Uterus (tissue), 3 donors: ENCODE measurements at regions not wholly inside any gene's neighbourhood (a gene's known extent, or its start where the extent isn't known, plus 50 kb on each side); places are given as distances from the start of the nearest gene placed in this dataset.

Source experiments
- DNase-seq, 2 donors: peaks; one replicate each; pipeline ENCODE4 v3.0.0-alpha.2; 2019 to 2020
- H3K27ac ChIP-seq, 2 donors: fragments of 200-600 bp; sonication (generic); 1 replicate in 1 of 2; 2 replicates in 1 of 2; pipeline ENCODE4 v1.5.1; 2016 to 2018
- H3K27me3 ChIP-seq, 2 donors: fragments of 200-600 bp; sonication (generic); one replicate each; pipeline ENCODE4 v1.5.1; 2018 to 2019; ENCODE audit warnings: control low read depth in 1 of 2
- H3K36me3 ChIP-seq, 2 donors: fragments of 200-600 bp; sonication (generic); one replicate each; pipeline ENCODE4 v1.5.1; 2019; ENCODE audit warnings: control low read depth in 1 of 2
- H3K4me1 ChIP-seq, 2 donors: fragments of 200-600 bp; sonication (generic); one replicate each; pipeline ENCODE4 v1.5.1; 2018 to 2019; ENCODE audit warnings: control low read depth in 1 of 2
- H3K4me3 ChIP-seq, 2 donors: fragments of 200-600 bp; sonication (generic); 1 replicate in 1 of 2; 2 replicates in 1 of 2; pipeline ENCODE4 v1.5.1; 2018 to 2019; ENCODE audit warnings: mild to moderate bottlenecking in 1 of 2
- H3K9me3 ChIP-seq, 2 donors: fragments of 200-600 bp; sonication (generic); one replicate each; pipeline ENCODE4 v1.5.1; 2019; ENCODE audit warnings: control low read depth in 1 of 2
- POLR2A ChIP-seq, 2 donors: fragments of 450-650 bp; IDR thresholded peaks; one replicate each; pipeline ENCODE4 v1.6.1; 2016; ENCODE audit warnings: antibody characterized with exemption in 2 of 2, mild to moderate bottlenecking in 1 of 2, moderate library complexity in 1 of 2
- intact Hi-C: fragments of 100-400 bp; cut with DNase I; formaldehyde crosslinking; loops from one replicate; pipeline ENCODE4 v1.15.1; 2023; ENCODE audit warnings: low total_unique reads
- TF ChIP-seq, protein P1 (sequence below), 4 experiments: fragments of 200-600 bp in 2 of 4; fragments of 450-650 bp in 2 of 4; sonication (generic) in 2 of 4; IDR thresholded peaks; one replicate each; pipeline ENCODE4 v1.5.1; 2016 to 2019; ENCODE audit warnings: antibody characterized with exemption in 4 of 4, mild to moderate bottlenecking in 2 of 4, moderate library complexity in 1 of 4
- donor health status: DM: yes; HTN: yes; CAD: no.

DNA sequence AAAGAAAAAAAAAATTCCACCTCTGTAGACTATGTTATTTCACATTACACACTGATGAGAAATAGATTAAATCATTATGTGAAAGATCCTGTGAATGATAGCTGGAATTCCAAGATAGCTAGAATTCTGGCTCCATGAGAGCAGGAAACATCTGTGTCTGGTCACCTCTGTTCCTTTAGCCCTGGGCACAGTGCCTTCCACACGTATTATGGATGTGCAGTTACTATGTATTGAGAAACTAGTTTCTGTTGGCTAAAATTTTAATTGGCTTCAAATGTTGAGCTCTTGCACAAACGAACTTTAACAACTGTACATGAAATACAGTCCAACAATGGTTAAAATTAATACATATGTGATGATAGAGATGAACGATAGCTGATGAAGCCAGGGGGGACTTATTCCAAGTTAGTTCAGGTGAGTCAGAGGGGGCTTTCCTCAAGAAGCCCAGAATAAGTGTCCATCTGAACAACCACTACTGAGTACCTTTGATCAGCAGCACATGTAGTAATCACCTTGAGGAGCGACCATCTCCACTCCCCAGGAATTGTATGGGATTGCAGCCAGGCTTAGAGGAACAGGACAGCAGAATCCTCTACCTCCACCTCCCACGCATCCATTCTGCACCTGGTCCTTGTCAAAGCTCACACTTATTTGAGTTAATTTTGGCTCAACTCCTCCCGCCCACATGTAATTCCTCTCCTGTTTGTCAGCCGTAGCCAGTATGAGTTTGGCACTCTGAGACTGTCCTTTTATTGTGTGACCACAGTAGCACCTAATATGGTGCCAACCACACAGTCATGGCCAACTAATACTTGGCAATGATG is 68.6 kb downstream of the NABP1 start:
- no peaks in the 10 kb centered on the region for H3K9me3 ChIP-seq
- TF ChIP-seq POLR2A (IDR thresholded peaks at IDR 0.05), result no peak
- TF ChIP-seq, protein P1, sequence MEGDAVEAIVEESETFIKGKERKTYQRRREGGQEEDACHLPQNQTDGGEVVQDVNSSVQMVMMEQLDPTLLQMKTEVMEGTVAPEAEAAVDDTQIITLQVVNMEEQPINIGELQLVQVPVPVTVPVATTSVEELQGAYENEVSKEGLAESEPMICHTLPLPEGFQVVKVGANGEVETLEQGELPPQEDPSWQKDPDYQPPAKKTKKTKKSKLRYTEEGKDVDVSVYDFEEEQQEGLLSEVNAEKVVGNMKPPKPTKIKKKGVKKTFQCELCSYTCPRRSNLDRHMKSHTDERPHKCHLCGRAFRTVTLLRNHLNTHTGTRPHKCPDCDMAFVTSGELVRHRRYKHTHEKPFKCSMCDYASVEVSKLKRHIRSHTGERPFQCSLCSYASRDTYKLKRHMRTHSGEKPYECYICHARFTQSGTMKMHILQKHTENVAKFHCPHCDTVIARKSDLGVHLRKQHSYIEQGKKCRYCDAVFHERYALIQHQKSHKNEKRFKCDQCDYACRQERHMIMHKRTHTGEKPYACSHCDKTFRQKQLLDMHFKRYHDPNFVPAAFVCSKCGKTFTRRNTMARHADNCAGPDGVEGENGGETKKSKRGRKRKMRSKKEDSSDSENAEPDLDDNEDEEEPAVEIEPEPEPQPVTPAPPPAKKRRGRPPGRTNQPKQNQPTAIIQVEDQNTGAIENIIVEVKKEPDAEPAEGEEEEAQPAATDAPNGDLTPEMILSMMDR (IDR thresholded peaks at IDR 0.05), result no peak
- no peak overlapping the region for H3K4me3 ChIP-seq
- no peaks in the 10 kb centered on the region for H3K36me3 ChIP-seq
- DNase-seq, result peak in 1 of 2 donors; percentile 26
- intact Hi-C loops, result no loop called here
- H3K4me1 ChIP-seq, result no peaks in the 10 kb centered on the region
- no peaks in the 10 kb centered on the region for H3K27me3 ChIP-seq
- no peak overlapping the region for H3K27ac ChIP-seq

DNA sequence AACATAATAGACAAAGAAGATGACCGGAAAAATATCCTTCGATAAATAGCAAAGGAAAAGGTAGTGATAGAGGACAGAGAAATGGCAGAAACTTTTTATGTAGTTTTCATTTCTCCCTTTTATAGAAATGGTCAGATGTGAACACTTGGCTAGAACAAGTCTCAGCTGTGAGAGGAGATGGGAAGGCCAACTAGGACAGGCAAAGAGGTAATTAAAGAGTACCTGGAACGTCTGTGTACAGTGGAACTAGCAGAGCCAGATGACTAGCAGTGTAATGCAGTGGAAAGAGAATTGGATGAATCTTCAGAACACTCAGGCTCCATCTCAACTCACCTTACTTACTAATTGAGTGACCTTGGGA is 69.2 kb downstream of the NABP1 start:
- no peak overlapping the region for H3K27ac ChIP-seq
- H3K36me3 ChIP-seq, result no peaks in the 10 kb centered on the region
- intact Hi-C loops, result no loop called here
- DNase-seq, result no peak
- H3K27me3 ChIP-seq, result no peaks in the 10 kb centered on the region
- H3K4me1 ChIP-seq, result no peaks in the 10 kb centered on the region
- no peaks in the 10 kb centered on the region for H3K9me3 ChIP-seq
- no peak overlapping the region for H3K4me3 ChIP-seq
- TF ChIP-seq, protein P1 (IDR thresholded peaks at IDR 0.05), result no peak
- TF ChIP-seq POLR2A (IDR thresholded peaks at IDR 0.05), result no peak

DNA sequence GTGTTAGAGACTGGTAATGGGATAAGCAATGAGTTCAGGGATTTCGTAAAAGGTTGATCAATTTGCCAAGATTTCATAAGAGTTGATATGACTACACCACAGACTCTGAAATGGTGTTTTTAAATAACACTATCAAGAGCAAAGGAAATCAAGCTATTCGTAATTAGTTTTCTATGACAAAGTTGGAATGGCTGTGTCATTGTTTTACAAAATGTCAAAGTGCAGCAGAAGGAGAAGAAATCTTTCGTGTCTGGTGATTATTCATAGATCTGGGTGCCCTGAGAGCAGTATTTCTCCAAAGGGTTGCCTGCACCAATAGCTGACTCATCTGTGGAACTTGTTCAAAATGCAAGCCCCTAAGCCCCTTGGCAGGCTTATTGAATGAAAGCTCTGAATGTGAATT is 70.1 kb downstream of the NABP1 start:
- Histone ChIP-seq H3K4me3 (no peak overlapping the region), H3K36me3 (no peaks in the 10 kb centered on the region), H3K27ac (no peak overlapping the region), H3K4me1 (no peaks in the 10 kb centered on the region), H3K9me3 (no peaks in the 10 kb centered on the region), H3K27me3 (no peaks in the 10 kb centered on the region)
- DNase-seq, result no peak
- TF ChIP-seq, protein P1 (IDR thresholded peaks at IDR 0.05), result no peak
- TF ChIP-seq POLR2A (IDR thresholded peaks at IDR 0.05), result no peak
- intact Hi-C loops, result no loop called here

DNA sequence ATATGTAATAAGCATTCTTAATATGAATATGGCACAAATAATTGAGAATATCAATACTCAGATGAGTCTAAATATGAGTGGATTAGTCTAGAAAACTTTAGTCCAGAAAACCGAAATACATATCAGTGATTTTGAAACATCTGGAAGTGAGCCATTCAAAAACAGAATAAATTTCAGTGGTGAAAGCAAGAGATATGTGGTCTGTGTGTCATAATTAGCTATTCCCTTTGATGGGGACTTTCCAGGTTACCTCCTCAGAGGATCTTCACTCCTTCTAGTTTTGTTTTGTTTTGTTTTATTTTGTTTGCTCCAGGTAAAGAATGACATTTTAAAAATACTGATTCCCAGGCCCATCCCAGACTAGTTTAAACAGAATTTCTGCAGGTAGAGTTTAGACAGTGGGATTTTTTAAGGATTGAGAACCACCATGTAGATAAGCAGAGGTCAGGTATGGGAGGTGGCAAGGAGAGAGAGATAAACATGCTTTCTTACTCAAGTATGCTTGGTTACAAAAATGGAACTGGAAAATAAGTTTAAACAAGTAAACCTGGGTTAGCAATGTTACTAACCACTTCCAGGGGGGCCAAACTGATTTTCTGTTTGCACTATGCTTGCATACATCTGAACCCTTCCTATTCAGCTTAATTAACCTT is 70.7 kb downstream of the NABP1 start:
- intact Hi-C loops, result no loop called here
- Histone ChIP-seq H3K4me1 (no peaks in the 10 kb centered on the region), H3K4me3 (no peak overlapping the region), H3K27me3 (no peaks in the 10 kb centered on the region), H3K36me3 (no peaks in the 10 kb centered on the region), H3K27ac (no peak overlapping the region), H3K9me3 (no peaks in the 10 kb centered on the region)
- DNase-seq, result no peak
- TF ChIP-seq, protein P1 (IDR thresholded peaks at IDR 0.05), result no peak
- no peak for TF ChIP-seq POLR2A (IDR thresholded peaks at IDR 0.05)

DNA sequence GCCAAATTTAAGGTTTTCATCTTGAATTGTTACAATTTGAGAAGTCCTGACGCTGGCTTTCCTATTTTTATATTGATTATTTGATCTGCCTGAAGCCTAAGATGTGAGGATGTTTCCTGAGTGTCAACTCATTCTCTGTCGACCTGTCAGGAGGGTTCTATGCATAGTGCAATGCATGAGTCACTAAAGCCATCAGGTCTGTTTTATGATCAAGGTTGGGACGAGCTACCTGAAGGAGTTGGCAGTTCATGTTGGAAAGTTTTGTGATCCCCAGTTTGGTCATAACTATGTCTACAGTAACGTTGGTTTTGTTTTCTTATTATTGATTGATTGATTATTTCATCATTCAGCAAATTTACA is 71.2 kb downstream of the NABP1 start:
- intact Hi-C loops, result no loop called here
- Histone ChIP-seq H3K27ac (no peak overlapping the region), H3K9me3 (no peaks in the 10 kb centered on the region), H3K27me3 (no peaks in the 10 kb centered on the region), H3K36me3 (no peaks in the 10 kb centered on the region), H3K4me1 (no peaks in the 10 kb centered on the region), H3K4me3 (no peak overlapping the region)
- TF ChIP-seq POLR2A (IDR thresholded peaks at IDR 0.05), result no peak
- TF ChIP-seq, protein P1 (IDR thresholded peaks at IDR 0.05), result no peak
- DNase-seq, result no peak
